ENCODE measurements at regions not wholly inside any gene's neighbourhood (a gene's known extent, or its start where the extent isn't known, plus 50 kb on each side); places are given as distances from the start of the nearest gene placed in this dataset.
"Not testable (repeated sequence)": the region's sequence is repeated elsewhere in the genome, so short reads cannot be mapped to it uniquely, and the experiment has no call there.

DNA sequence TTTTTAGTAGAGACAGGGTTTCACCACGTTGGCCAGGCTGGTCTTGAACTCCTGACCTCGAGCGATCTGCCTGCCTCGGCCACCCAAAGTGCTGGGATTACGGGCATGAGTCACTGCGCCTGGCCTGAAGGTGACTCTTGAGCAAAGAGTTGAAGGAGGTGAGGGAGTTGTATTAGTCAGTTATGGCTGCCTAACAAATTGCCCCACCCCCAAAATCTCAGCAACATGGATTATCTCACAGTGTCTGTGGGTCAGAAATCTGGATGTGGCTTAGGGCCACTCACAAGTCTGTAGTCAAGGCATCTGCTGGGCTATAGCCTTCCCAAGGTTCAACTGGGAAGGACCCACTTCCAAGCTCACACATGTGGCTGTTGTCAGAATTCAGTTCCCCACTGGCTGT, 52.8 kb upstream of the ADGRE5 start:
- FAIRE-seq (no peak), DNase-seq (ENCODE audit: extremely low spot score, insufficient read length, low read depth) (no peak)

DNA sequence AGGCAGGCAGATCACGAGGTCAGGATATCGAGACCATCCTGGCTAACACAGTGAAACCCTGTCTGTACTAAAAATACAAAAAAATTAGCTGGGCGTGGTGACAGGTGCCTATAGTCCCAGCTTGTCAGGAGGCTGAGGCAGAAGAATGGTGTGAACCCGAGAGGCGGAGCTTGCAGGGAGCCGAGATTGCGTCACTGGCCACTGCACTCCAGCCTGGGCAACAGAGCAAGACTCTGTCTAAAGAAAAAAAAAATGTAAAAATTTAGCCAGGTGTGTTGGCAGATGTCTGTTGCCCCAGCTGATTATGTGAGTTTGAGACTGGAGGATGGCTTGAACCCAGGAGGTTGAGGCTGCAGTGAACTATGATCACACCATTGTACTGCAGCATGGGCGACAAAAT, 54.2 kb upstream of the ADGRE5 start:
- not testable (repeated sequence) for FAIRE-seq

DNA sequence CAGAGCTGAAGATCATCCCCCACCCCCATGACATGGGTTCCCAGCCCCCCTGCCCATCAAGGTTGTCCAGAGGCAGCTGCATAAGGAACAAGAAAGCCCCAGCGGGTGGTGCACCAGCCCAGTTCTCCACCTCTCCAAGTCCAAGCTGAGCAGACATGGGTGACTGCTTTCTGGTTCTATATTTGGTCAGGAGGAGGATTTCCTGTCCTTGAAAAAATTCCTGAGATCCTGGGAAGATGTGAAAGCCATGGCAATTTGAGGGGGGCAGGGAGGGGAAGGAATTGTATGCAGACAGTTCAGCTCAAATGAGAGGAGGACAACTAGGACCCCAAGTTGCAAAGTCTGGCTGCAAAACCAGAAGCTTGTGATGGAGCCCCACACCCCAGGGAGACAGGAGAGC, 55.4 kb upstream of the ADGRE5 start:
- FAIRE-seq (no peak), DNase-seq (ENCODE audit: extremely low spot score, insufficient read length, low read depth) (no peak)

More for the DNA sequence above, 54.2 kb upstream of the ADGRE5 start:
- DNase-seq (ENCODE audit: extremely low spot score, insufficient read length, low read depth), result not testable (repeated sequence)

DNA sequence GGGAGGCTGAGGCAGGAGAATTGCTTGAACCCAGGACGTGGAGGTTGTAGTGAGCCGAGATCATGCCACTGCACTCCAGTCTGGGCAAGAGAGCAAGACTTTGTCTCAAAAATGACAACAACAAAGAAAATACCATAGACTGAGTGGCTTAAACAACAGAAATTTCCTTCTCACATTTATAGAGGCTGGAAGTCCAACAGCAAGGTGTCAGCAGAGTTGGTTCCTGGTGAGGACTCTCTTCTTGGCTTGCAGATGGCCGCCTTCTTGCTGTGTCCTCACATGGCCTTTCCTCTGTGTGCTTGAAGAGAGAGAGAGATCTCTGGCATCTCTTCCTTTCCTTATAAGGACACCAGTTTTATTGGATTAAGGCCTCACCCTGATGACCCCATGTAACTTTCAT, 56.1 kb upstream of the ADGRE5 start:
- FAIRE-seq, result no peak
- DNase-seq (ENCODE audit: extremely low spot score, insufficient read length, low read depth), result no peak

DNA sequence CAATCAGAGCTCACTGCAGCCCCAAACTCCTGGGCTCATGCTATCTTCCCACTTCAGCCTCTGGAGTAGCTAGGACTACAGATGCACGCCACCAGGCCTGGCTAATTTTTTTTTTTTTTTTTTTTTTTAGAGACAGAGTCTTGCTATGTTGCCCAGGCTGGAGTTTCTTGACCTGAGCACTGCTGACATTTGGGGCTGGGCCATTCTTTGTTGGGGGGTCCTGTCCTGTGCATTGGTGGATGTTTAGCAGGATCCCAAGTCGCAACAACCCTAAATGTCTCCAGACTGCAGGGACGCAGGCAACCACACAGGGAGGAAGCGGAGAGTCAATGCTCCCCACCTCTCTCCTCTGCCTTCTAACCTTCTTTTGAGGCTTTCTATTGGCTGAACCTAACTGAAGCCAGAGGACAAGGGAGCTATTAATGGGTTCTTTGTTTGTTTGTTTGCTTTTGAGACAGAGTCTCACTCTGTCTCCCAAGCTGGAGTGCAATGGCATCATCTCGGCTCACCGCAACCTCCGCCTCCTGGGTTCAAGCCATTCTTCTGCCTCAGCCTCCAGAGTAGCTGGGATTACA, 58.3 kb upstream of the ADGRE5 start:
- DNase-seq (ENCODE audit: extremely low spot score, insufficient read length, low read depth) (no peak), FAIRE-seq (no peak)

DNA sequence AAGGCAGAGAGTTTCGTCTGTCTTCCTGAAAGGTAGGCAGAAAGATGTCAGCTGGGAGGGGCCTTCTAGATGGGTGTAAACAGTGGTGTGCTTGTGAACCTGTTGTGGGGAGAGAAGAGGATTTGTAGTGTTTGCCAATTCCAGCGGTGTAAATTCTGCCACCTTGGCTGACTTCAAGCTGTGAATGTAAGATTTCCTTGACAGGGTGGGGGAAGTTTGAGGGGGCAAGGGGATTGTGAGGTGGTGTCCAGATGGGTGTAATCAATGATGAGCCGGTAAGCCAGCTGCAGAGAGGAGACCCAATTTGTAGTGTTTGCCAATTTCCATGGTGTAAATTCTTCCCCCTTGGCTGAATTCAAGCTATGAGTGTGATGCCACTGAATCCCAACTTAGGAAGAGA, 61.0 kb upstream of the ADGRE5 start:
- FAIRE-seq, result no peak

DNA sequence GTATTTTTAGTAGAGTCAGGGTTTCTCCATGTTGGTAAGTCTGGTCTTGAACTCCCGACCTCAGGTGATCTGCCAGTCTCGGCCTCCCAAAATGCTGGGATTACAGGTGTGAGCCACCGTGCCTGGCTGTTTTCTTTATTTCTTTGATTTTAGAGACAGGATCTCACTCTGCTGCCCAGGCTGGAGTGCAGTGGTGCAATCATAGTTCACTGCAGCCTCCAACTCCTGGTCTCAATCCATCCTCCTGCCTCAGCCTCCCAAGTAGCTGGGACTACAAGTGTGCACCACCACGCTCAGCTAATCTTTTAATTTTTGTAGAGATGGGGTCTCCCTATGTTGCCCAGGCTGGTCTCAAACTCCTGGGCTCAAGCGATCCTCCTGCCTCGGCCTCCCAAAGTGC, 61.5 kb upstream of the ADGRE5 start:
- DNase-seq (ENCODE audit: extremely low spot score, insufficient read length, low read depth); FAIRE-seq: not testable (repeated sequence)

More for the DNA sequence above, 61.0 kb upstream of the ADGRE5 start:
- no peak for DNase-seq (ENCODE audit: extremely low spot score, insufficient read length, low read depth)

DNA sequence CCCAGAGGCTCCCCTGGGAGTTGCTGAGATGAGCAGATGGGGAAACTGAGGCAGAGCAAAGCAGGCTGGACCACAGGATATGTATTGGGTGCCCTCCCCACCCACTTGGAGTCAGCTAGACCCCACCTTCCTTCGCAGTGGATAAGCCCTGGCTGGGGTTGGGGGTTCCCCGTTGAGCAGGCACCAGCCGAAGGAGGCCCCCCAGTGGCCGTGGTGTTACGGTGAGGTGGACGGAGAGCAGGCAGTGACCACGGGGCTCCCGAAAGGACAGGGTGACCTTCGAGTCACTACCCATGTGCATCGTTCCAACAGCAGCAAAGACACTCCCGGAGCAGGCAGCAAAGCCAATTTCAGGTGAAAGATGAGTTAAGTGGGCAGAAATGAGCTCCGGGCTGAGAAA, 62.4 kb upstream of the ADGRE5 start:
- no peak for DNase-seq (ENCODE audit: extremely low spot score, insufficient read length, low read depth)
- no peak for FAIRE-seq

DNA sequence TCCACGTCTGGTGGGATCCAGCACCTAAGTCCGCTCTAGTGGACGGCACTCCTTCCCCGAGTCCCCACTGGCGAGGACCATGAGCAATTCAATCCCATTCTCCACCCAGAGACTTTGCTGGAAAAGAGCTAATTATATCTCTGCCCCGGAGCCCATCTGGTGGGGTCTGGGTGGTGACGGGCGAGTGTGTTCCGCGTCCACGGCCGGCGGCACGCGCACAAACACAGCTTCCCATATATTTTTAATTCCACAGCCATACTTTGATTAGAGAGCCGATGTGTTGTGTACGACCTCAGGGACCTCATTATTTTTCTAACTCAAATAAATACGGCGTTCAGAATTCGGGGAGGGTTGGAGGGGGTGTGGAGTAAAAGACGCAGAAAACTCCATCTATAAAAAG, 64.1 kb upstream of the ADGRE5 start:
- DNase-seq (ENCODE audit: extremely low spot score, insufficient read length, low read depth) (no peak), FAIRE-seq (no peak)

DNA sequence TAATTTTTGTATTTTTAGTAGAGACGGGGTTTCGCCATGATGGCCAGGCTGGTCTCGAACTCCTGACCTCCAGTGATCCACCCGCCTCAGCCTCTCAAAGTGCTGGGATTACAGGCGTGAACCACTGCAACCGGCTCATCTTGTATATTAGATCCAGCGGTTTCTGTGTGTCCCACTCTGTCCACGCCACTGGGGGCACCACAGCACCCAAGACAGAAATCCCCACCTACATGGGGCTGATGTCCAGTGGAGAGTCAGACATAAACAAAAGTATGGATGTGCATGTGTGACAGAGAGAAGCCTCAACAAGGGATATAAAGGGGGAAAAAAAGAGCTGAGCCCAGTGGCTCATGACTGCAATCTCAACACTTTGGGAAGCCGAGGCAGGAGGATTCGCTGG, 65.8 kb upstream of the ADGRE5 start:
- FAIRE-seq (no peak), DNase-seq (ENCODE audit: extremely low spot score, insufficient read length, low read depth) (no peak)

DNA sequence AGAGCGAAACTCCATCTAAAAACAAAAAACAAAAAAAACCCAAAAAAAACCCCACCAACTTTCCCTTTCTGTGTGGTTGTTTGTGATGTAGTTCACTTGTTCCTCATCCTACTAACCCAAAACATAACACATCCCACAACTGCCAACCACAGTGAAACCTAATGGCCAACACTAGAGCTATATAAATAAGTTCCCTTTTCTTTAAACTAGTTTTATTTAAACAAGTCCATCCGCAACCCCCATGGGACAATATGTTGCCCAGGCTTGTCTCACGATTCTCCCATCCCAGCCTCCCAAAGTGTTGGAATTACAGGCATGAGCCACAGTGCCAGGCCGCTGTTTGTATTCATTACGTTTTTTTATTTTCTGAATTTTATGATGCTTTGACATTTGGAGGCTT, 71.2 kb upstream of the ADGRE5 start:
- DNase-seq (ENCODE audit: extremely low spot score, insufficient read length, low read depth) (no peak), FAIRE-seq (peak; percentile 71)

DNA sequence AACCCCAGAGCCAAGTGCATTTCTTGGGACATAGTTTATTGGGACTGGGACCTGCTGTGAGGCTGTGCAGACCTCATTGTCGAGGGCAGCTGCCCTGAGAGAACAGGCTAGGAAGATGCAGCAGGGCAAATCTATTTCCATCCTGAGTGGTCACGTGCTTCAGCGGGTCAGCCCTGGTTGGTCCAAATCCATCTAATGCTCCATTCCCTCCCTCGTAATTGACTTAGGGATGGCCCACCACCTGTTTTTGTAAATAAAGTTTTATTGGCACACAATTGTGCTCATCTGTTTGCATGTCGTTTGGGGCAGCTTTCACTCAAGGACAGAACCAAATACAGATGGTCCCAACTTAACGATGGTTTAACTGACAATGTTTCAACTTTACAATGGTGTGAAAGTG, 75.5 kb upstream of the ADGRE5 start:
- DNase-seq (ENCODE audit: extremely low spot score, insufficient read length, low read depth) (no peak), FAIRE-seq (no peak)

DNA sequence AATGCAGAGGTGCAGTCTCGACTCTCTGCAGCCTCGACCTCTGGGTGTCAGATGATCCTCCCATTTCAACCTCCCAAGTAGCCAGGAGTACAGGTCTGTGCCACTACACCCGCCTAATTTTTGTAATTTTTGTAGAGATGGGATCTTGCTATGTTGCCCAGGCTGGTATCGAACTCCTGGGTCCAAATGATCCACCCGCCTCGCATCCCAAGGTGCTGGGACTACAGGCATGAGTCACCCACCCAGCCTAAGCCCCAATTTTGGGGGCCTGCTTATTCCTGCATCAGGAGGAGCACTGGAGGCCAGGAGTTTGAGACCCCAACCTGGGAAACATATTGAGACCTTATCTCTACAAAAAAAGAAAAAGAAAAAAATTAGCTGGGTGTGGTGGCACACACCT, 80.1 kb upstream of the ADGRE5 start:
- no peak for FAIRE-seq
- DNase-seq (ENCODE audit: extremely low spot score, insufficient read length, low read depth), result no peak

DNA sequence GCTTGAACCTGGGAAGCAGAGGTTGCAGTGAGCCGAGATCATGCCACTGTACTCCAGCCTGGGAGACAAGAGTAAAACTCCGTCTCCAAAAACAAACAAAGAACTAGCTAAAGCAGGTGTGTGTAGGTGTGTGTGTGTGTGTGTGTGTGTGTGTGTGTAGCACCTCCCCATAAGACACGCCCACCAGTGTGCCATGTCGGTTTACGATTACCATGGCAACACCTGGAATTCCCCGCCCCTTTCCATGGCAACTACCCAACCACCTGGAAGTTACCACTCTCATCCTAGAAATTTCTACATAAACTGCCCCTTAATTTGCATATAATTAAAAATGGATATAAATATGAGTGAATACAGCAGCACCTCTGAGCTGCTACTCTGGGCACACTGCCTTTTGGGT, 80.9 kb upstream of the ADGRE5 start:
- no peak for DNase-seq (ENCODE audit: extremely low spot score, insufficient read length, low read depth)
- FAIRE-seq, result no peak

DNA sequence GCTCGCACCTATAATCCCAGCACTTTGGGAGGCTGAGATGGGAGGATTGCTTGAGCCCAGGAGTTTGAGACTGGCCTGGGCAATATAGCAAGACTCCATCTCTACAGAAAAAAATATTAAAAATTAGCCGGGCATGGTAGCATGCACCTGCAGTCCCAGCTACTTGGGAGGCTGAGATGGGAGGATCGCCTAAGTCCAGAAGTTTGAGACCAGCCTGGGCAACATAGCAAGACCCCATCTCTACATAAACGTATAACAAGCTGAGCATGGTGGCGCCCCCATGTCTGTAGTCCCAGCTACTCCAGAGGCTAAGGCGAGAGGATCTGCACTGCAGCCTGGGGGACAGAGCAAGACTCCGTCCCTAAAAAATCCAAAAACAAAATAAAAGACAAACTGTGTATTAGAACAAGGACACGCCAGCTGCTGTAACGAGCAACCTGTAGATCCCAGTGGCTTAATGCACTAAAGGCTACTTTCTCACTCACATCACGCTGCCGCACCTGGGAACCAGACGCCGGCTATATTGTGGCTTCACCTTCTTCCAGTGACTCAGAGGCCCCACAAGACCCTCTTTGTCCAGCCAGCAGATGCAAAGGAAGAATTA, 81.9 kb upstream of the ADGRE5 start:
- DNase-seq (ENCODE audit: extremely low spot score, insufficient read length, low read depth); FAIRE-seq: not testable (repeated sequence)

DNA sequence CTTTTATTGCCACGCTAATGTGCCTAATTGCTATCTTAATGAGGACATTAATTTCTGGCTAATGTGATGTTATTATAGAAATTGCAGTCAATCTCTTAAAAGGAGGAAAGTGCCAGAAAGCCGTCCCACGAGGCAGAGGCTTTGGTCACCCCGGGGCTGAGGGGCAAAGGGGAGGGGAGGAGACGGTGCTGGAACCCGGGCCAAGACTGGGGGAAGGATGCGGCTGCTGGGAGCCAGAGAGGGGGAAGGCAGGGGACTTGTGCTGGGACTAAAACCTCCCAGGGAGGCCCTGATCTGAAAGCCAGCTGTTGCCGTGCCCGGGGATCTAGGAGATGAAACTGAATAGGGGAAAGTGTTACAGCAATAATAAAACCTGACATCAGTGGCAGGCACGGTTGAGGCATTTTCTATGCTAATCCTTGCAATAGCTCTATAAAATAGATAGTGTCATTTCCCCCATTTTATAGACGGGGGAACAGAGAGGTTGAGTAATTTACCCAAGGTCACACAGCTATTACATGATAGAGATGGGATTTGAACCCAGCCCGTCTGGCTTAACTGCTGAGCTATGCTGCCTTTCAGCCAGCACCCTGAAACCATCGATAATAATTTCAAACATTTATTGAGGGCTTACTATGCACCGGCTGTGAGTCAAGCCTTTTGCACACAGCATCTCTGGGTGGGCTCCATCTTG, 83.2 kb upstream of the ADGRE5 start:
- DNase-seq (ENCODE audit: extremely low spot score, insufficient read length, low read depth); FAIRE-seq: not testable (repeated sequence)

DNA sequence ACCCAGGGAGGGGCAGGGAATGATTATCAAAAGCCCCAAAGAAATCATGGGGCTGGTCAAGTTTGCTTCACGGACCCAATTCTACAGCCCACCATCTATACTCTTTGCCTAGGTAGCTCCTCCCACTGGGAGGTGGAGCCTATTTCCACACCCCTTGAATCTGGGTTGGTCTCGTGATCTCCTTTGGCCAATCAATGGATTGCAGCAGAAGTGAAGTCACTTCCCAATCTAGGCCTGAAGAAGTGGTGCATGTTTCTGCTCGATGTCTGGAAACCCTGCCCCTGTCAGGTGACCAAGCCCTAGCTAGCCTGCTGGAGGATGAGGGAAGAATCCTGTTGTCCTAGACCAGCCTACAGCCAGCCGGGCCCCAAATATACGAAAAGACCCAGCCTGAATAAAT, 86.3 kb upstream of the ADGRE5 start:
- not testable (repeated sequence) for DNase-seq (ENCODE audit: extremely low spot score, insufficient read length, low read depth); FAIRE-seq

DNA sequence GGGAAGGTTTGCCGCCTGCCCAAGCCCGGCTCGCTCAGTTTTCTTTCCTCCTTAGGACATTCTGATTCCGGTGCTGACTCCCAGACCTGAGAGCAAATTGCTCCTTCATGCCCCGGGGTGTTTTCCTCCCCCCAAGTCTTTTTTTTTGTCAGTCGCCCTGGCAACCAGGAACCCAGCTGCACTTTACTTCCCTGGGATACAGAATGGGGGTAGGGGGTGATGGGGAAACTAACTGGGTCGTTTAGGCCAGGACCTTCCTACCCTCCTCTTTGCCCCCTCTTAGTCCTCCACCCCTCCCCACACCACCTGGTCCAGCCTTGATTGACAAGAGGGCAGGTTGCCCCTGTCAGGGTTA, 87.5 kb upstream of the ADGRE5 start:
- not testable (repeated sequence) for FAIRE-seq; DNase-seq (ENCODE audit: extremely low spot score, insufficient read length, low read depth)

DNA sequence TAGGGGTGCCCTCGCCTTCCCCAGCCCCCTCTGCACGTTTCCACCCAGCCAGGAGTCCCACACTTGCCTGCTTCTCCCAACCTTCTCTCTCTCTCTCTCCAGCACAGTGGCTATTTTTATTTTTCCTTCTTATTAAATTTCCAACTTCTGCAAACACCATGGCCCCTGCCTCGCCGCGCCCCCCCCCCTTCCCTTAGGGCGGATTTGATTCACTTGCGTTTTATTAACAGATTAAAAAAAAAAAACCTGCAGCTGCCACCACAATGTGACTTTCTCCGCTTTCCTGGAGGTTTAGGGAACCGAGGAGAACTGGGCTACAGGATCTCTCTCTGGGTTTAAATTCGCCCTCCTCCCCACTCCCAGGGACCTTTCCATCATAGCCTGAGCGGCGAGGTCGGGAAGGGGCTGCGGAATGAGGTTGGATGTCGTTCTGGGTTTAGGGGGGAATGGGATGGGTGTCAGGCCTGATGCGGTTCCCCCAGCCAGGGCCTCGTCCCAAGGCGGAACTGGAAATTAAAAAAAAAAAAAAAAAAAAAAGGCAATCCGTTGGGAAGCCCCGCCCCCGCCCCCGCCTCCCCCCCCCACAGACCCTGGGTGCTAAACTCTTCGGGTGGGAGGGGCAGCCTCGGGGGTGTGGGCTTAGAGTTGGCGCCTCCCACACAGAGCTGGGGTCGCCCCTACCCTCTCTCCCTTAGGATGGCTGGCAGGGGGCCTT, 87.3 kb upstream of the ADGRL1 start:
- not testable (repeated sequence) for DNase-seq (ENCODE audit: extremely low spot score, insufficient read length, low read depth); FAIRE-seq

DNA sequence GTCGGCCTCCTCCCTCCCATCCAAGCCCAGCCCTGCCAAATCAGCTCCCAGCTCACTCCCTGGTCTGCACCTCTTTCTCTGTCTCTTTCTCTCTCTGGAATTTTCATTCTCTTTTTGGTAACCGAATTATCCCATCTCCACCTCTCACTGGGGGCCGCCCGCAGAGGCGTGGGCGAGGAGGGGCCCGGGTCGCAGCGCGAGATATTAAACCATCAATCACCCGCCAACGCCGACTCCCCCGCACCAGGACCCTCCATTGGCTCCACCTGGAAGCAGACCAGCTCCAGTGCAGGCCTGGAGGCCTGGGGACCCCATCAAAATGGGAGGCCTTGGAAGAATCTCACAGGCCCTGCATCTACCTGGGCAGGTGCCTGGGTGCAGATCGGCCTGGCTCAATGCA, 83.8 kb upstream of the ADGRL1 start:
- not testable (repeated sequence) for DNase-seq (ENCODE audit: extremely low spot score, insufficient read length, low read depth); FAIRE-seq

DNA sequence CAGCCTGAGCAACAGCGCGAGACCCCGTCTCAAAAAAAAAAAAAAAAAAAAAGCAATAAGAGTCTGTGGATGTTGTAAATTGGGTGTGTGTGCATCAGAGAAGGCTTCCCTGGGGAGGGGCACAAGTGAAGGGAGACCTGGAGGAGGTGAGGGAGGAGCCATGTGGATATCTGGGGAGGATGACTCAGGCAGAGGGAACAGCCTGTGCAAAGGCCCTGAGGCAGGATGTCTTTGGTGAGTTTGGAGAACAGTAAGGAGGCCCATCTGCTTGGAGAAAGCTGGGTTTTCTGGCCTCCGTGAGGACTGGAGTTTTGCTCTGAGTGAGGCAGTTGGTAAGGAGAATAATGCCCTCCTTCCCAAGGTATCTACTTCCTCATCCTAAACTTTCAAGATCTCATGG, 81.9 kb upstream of the ADGRL1 start:
- not testable (repeated sequence) for DNase-seq (ENCODE audit: extremely low spot score, insufficient read length, low read depth); FAIRE-seq

Data from GM18507 (cell line).